PC-3 (cell line): ENCODE measurements at regions not wholly inside any gene's neighbourhood (a gene's known extent, or its start where the extent isn't known, plus 50 kb on each side); places are given as distances from the start of the nearest gene placed in this dataset.

ENCODE experiments used
- CTCF ChIP-seq: fragments of 300-600 bp; sonication (generic); conservative IDR thresholded peaks from 2 replicates; pipeline ENCODE4 v1.5.1; 2017; ENCODE audit warnings: antibody characterized with exemption, low read depth, mild to moderate bottlenecking, low read length
- EZH2 ChIP-seq: fragments of 300-600 bp; sonication (generic); IDR thresholded peaks from one replicate; pipeline ENCODE4 v1.6.1; 2017; ENCODE audit warnings: antibody characterized with exemption, mild to moderate bottlenecking, low read length; ENCODE audit not compliant: unreplicated experiment

DNA sequence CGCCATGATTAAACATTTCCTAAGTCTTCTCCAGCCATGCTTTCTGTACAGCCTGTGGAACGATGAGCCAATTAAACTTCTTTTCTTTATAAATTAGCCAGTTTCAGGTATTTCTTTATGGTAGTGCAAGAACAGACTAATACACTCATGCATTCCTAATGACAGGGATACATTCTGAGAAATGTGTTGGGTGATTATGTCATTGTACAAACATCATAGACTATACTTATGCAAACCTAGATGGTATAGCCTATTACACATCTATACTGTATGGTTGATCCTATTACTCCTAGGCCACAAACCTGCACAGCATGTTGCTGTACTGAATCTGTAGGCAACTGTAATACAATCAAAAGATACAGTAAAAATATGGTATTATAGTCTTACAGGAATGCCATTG is 83.1 kb downstream of the ATOH1 start:
- TF ChIP-seq CTCF (no peak), EZH2 (no peak)
